ENCODE measurements at regions not wholly inside any gene's neighbourhood (a gene's known extent, or its start where the extent isn't known, plus 50 kb on each side); places are given as distances from the start of the nearest gene placed in this dataset.

DNA sequence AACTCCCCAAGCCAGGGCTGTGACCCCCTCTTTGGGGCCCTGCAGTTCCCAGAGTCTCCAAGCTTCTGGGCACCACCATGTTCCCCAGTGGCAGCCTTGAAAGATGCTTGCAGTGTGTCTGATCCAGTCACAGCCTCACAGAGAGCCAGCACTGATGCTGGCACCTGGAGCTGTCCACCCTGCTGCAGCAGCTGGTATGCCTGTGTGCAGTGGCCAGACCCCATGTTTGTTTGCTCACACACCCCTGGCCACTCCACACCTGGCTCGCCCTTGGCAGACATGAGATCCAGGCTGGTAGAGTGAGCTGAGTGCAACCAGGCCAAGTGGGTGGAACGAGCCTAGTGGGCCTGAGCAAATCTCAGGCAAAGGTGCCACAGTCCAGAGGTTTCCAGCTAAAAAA, 106.0 kb downstream of the C9orf50 start:
- Histone ChIP-seq H3K4me1 (ENCODE audit: control insufficient read depth, insufficient read depth, low read length) (no peaks in the 10 kb centered on the region), H3K27ac (ENCODE audit: low read length) (no peak overlapping the region), H3K27me3 (ENCODE audit: control insufficient read depth, insufficient read depth, low read length) (no peaks in the 10 kb centered on the region), H3K4me3 (ENCODE audit: low read length) (no peak overlapping the region), H3K9me3 (ENCODE audit: control insufficient read depth, insufficient read depth, low read length) (peaks cover 33% of the 10 kb centered on the region), H3K36me3 (ENCODE audit: control insufficient read depth, insufficient read depth, low read length) (no peaks in the 10 kb centered on the region)
- Mint-ChIP-seq H3K36me3 (peaks cover 5% of the 10 kb centered on the region), H3K4me1 (no peaks in the 10 kb centered on the region), H3K4me3 (no peak overlapping the region), H3K27ac (no peak overlapping the region), H3K9me3 (peaks cover 3 to 18% of the 10 kb centered on the region in 2 donors), H3K27me3 (ENCODE audit: low read depth in 2 of 2) (peaks cover 3 to 7% of the 10 kb centered on the region in 2 donors)
- intact Hi-C loops (cut with micrococcal nuclease) = no loop called here
- TF ChIP-seq, protein P1, sequence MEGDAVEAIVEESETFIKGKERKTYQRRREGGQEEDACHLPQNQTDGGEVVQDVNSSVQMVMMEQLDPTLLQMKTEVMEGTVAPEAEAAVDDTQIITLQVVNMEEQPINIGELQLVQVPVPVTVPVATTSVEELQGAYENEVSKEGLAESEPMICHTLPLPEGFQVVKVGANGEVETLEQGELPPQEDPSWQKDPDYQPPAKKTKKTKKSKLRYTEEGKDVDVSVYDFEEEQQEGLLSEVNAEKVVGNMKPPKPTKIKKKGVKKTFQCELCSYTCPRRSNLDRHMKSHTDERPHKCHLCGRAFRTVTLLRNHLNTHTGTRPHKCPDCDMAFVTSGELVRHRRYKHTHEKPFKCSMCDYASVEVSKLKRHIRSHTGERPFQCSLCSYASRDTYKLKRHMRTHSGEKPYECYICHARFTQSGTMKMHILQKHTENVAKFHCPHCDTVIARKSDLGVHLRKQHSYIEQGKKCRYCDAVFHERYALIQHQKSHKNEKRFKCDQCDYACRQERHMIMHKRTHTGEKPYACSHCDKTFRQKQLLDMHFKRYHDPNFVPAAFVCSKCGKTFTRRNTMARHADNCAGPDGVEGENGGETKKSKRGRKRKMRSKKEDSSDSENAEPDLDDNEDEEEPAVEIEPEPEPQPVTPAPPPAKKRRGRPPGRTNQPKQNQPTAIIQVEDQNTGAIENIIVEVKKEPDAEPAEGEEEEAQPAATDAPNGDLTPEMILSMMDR (IDR thresholded peaks at IDR 0.05) = no peak
- DNase-seq = no peak
- 71% methylated on average over 2 of the region's 2 CpGs for WGBS (ENCODE audit: insufficient coverage)
- ATAC-seq = no peak

- Mint-ChIP-seq H3K27me3 (ENCODE audit: low read depth in 2 of 2) (peaks cover 5 to 7% of the 10 kb centered on the region in 2 donors), H3K4me3 (no peak overlapping the region), H3K9me3 (peaks cover 3 to 18% of the 10 kb centered on the region in 2 donors), H3K4me1 (no peaks in the 10 kb centered on the region), H3K36me3 (peaks cover 5% of the 10 kb centered on the region), H3K27ac (no peak overlapping the region)
- WGBS (ENCODE audit: insufficient coverage) = 69% methylated on average over 3 of the region's 3 CpGs
- peaks cover 33% of the 10 kb centered on the region for H3K9me3 ChIP-seq (ENCODE audit: control insufficient read depth, insufficient read depth, low read length)
- H3K4me1 ChIP-seq (ENCODE audit: control insufficient read depth, insufficient read depth, low read length) = no peaks in the 10 kb centered on the region
- ATAC-seq (no peak), DNase-seq (no peak)
- H3K27me3 ChIP-seq (ENCODE audit: control insufficient read depth, insufficient read depth, low read length) = no peaks in the 10 kb centered on the region
- no peak overlapping the region for H3K4me3 ChIP-seq (ENCODE audit: low read length)
- intact Hi-C loops (cut with micrococcal nuclease) = no loop called here
- TF ChIP-seq, protein P1 (IDR thresholded peaks at IDR 0.05) = no peak
- H3K27ac ChIP-seq (ENCODE audit: low read length) = no peak overlapping the region
- no peaks in the 10 kb centered on the region for H3K36me3 ChIP-seq (ENCODE audit: control insufficient read depth, insufficient read depth, low read length)
These were observed 106.4 kb downstream of the C9orf50 start for GRCh38 chr9:129514497-129514867.

DNA sequence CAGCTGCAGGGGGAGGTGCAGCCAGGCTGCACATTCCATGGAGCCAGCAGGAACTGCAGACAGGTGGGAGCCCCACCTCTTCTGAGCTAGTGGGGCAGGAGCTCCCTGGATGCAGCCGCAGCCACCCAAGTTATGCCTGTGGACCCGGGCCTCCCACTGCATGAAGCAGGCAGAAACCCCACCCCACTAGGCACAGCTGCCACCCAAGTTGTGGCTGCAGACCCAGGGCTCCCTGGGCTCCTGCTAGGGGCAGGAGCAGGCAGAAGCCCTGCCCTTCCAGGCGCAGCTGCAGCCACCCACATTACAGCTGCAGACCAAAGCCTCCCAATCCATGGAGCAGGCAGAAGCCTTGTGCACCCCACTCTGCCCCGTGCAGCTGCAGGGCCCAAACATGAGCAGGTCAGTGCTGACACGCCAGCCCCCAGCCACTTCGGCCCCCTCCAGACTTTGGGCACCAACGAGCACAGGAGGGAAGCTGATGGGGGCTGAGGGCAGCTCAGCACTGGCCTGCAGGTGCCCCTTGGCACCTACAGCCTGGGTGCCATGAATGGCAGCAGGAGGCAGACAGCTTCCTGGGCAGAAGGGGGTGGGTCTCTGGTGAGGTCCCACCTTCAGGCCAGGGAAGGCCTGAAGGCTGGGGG, 106.9 kb downstream of the C9orf50 start:
- Mint-ChIP-seq H3K4me3 (no peak overlapping the region), H3K4me1 (no peaks in the 10 kb centered on the region), H3K36me3 (peaks cover 5% of the 10 kb centered on the region), H3K27ac (no peak overlapping the region), H3K9me3 (peaks cover 3 to 18% of the 10 kb centered on the region in 2 donors), H3K27me3 (ENCODE audit: low read depth in 2 of 2) (peaks cover 7 to 8% of the 10 kb centered on the region in 2 donors)
- H3K27ac ChIP-seq (ENCODE audit: low read length) = no peak overlapping the region
- intact Hi-C loops (cut with micrococcal nuclease) = no loop called here
- TF ChIP-seq, protein P1 (IDR thresholded peaks at IDR 0.05) = no peak
- H3K9me3 ChIP-seq (ENCODE audit: control insufficient read depth, insufficient read depth, low read length) = peaks cover 33% of the 10 kb centered on the region
- H3K4me3 ChIP-seq (ENCODE audit: low read length) = no peak overlapping the region
- no peaks in the 10 kb centered on the region for H3K4me1 ChIP-seq (ENCODE audit: control insufficient read depth, insufficient read depth, low read length)
- no peaks in the 10 kb centered on the region for H3K36me3 ChIP-seq (ENCODE audit: control insufficient read depth, insufficient read depth, low read length)
- H3K27me3 ChIP-seq (ENCODE audit: control insufficient read depth, insufficient read depth, low read length) = no peaks in the 10 kb centered on the region
- no peak for ATAC-seq
- no peak for DNase-seq
- 87% methylated on average over 7 of the region's 7 CpGs for WGBS (ENCODE audit: insufficient coverage)

DNA sequence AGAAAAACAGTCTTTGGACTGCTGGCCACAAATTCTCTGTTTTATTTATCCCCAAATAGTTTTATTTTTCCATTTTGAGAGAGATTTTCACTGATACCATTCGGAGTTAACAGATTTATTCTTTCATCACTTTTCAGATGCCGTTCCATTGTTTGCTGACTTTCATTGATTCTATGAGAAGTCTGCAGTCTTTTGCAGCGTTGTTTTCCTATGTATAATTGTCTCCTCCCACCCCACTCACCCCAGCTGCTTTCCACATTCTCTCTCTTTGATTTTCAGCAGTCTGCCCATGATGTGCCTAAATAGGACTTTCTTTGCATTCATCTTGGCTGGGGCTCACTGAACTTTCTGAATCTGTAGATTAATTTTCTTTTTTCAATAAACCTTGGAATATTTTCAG, 107.6 kb downstream of the C9orf50 start:
- Histone ChIP-seq H3K9me3 (ENCODE audit: control insufficient read depth, insufficient read depth, low read length) (peaks cover 30% of the 10 kb centered on the region), H3K4me3 (ENCODE audit: low read length) (no peak overlapping the region), H3K27ac (ENCODE audit: low read length) (no peak overlapping the region), H3K36me3 (ENCODE audit: control insufficient read depth, insufficient read depth, low read length) (no peaks in the 10 kb centered on the region), H3K4me1 (ENCODE audit: control insufficient read depth, insufficient read depth, low read length) (no peaks in the 10 kb centered on the region), H3K27me3 (ENCODE audit: control insufficient read depth, insufficient read depth, low read length) (no peaks in the 10 kb centered on the region)
- 81% methylated on average over 3 of the region's 3 CpGs for WGBS (ENCODE audit: insufficient coverage)
- no peak overlapping the region for H3K27ac Mint-ChIP-seq
- peaks cover 2% of the 10 kb centered on the region for H3K36me3 Mint-ChIP-seq
- intact Hi-C loops (cut with micrococcal nuclease) = no loop called here
- DNase-seq (no peak), ATAC-seq (no peak)
- no peak overlapping the region for H3K4me3 Mint-ChIP-seq
- peaks cover 7 to 8% of the 10 kb centered on the region in 2 donors for H3K27me3 Mint-ChIP-seq (ENCODE audit: low read depth in 2 of 2)
- TF ChIP-seq, protein P1 (IDR thresholded peaks at IDR 0.05) = no peak
- no peaks in the 10 kb centered on the region for H3K4me1 Mint-ChIP-seq
- peaks cover 3 to 14% of the 10 kb centered on the region in 2 donors for H3K9me3 Mint-ChIP-seq

Data from natural killer cell (primary cell).